KMS-11 (cell line): ENCODE measurements at regions not wholly inside any gene's neighbourhood (a gene's known extent, or its start where the extent isn't known, plus 50 kb on each side); places are given as distances from the start of the nearest gene placed in this dataset.

Experiments
- H2AFZ ChIP-seq: fragments of 200-600 bp; sonication (generic); 2 replicates; pipeline ENCODE4 v1.6.1; 2016; ENCODE audit warnings: antibody characterized with exemption, mixed run types, low read depth
- H3K27ac ChIP-seq: fragments of 200-600 bp; sonication (generic); 2 replicates; pipeline ENCODE4 v1.6.1; 2016; ENCODE audit warnings: mild to moderate bottlenecking, mixed run types
- H3K27me3 ChIP-seq: fragments of 200-600 bp; sonication (generic); 2 replicates; pipeline ENCODE4 v1.6.1; 2017; ENCODE audit warnings: mild to moderate bottlenecking, low read depth, mixed run types, moderate library complexity; ENCODE audit not compliant: insufficient read depth
- H3K36me3 ChIP-seq: fragments of 200-600 bp; sonication (generic); 2 replicates; pipeline ENCODE4 v1.6.1; 2017; ENCODE audit warnings: mild to moderate bottlenecking, mixed run types; ENCODE audit not compliant: insufficient read depth
- H3K4me1 ChIP-seq: fragments of 200-600 bp; sonication (generic); 2 replicates; pipeline ENCODE4 v1.6.1; 2016; ENCODE audit warnings: mild to moderate bottlenecking, low read depth, mixed run types; ENCODE audit not compliant: poor library complexity, severe bottlenecking
- H3K4me2 ChIP-seq: fragments of 200-600 bp; sonication (generic); 2 replicates; pipeline ENCODE4 v1.7.0; 2016; ENCODE audit warnings: mild to moderate bottlenecking, mixed run types
- H3K4me3 ChIP-seq: fragments of 200-600 bp; sonication (generic); IDR thresholded peaks from 2 replicates; pipeline ENCODE4 v1.6.1; 2017; ENCODE audit warnings: low read depth, low read length, mixed read lengths; ENCODE audit not compliant: insufficient read depth
- H3K79me2 ChIP-seq: fragments of 200-600 bp; sonication (generic); 2 replicates; pipeline ENCODE4 v1.6.1; 2016; ENCODE audit warnings: low read depth, mixed run types; ENCODE audit not compliant: insufficient read depth
- H3K9ac ChIP-seq: fragments of 200-600 bp; sonication (generic); 2 replicates; pipeline ENCODE4 v1.6.1; 2016; ENCODE audit warnings: mild to moderate bottlenecking, mixed run types
- H4K20me1 ChIP-seq: fragments of 200-600 bp; sonication (generic); 2 replicates; pipeline ENCODE4 v1.6.1; 2016; ENCODE audit warnings: mild to moderate bottlenecking, mixed run types; ENCODE audit not compliant: insufficient read depth
- TF ChIP-seq, protein P1 (sequence below): fragments of 200-600 bp; sonication (generic); conservative IDR thresholded peaks from 2 replicates; pipeline ENCODE4 v1.6.1; 2017; ENCODE audit warnings: low read depth, mild to moderate bottlenecking, antibody characterized with exemption, low read length, moderate library complexity, mixed read lengths

DNA sequence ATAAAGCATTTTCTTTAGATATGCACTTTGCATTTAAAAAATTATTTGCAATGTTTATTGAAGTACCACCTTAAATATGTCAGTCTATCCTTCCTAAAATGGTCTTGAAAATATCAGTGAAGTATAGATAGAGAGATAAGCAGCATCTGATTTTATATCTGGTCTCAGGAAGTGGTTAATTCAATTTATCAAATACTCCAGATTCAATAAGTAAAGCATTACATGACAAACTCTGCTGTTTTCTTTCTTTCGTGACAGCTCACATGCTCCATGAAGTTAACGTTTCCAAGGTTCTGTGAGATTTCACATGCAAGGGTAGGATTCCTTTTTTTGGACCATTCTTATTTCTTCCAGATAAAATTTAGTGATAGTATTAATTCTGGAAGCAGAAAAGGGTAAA, 775.4 kb upstream of the ROBO1 start:
- no peaks in the 10 kb centered on the region for H3K79me2 ChIP-seq
- H3K4me2 ChIP-seq = no peak overlapping the region
- TF ChIP-seq, protein P1, sequence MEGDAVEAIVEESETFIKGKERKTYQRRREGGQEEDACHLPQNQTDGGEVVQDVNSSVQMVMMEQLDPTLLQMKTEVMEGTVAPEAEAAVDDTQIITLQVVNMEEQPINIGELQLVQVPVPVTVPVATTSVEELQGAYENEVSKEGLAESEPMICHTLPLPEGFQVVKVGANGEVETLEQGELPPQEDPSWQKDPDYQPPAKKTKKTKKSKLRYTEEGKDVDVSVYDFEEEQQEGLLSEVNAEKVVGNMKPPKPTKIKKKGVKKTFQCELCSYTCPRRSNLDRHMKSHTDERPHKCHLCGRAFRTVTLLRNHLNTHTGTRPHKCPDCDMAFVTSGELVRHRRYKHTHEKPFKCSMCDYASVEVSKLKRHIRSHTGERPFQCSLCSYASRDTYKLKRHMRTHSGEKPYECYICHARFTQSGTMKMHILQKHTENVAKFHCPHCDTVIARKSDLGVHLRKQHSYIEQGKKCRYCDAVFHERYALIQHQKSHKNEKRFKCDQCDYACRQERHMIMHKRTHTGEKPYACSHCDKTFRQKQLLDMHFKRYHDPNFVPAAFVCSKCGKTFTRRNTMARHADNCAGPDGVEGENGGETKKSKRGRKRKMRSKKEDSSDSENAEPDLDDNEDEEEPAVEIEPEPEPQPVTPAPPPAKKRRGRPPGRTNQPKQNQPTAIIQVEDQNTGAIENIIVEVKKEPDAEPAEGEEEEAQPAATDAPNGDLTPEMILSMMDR = no peak
- no peaks in the 10 kb centered on the region for H3K4me1 ChIP-seq
- H3K4me3 ChIP-seq = no peak overlapping the region
- no peaks in the 10 kb centered on the region for H3K27me3 ChIP-seq
- no peak overlapping the region for H2AFZ ChIP-seq
- H3K9ac ChIP-seq = no peak overlapping the region
- no peak overlapping the region for H3K27ac ChIP-seq
- H4K20me1 ChIP-seq = no peaks in the 10 kb centered on the region
- no peaks in the 10 kb centered on the region for H3K36me3 ChIP-seq

DNA sequence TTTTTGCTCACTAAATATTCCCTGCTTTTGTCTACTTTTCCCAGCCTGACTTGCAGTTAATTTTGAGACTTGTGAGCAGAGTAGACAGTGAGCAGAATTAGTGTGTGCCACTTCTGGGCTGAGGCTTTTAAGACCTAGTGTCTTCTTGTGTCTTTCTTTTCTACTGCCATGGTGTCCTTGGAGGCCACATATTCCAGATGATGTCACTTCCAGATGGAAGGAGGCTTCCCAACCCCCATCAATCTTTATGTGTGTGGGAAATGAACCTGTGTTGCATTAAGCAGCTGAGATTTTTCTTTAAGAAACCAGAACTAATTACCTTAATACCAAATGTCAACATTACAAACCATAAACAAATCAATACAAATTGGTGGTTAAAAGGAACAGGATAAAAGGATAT, 774.7 kb upstream of the ROBO1 start:
- no peak overlapping the region for H3K27ac ChIP-seq
- H2AFZ ChIP-seq = no peak overlapping the region
- TF ChIP-seq, protein P1 = no peak
- no peak overlapping the region for H3K4me2 ChIP-seq
- H3K4me3 ChIP-seq = no peak overlapping the region
- no peaks in the 10 kb centered on the region for H3K36me3 ChIP-seq
- no peaks in the 10 kb centered on the region for H3K27me3 ChIP-seq
- no peaks in the 10 kb centered on the region for H3K79me2 ChIP-seq
- no peaks in the 10 kb centered on the region for H4K20me1 ChIP-seq
- H3K4me1 ChIP-seq = no peaks in the 10 kb centered on the region
- no peak overlapping the region for H3K9ac ChIP-seq

DNA sequence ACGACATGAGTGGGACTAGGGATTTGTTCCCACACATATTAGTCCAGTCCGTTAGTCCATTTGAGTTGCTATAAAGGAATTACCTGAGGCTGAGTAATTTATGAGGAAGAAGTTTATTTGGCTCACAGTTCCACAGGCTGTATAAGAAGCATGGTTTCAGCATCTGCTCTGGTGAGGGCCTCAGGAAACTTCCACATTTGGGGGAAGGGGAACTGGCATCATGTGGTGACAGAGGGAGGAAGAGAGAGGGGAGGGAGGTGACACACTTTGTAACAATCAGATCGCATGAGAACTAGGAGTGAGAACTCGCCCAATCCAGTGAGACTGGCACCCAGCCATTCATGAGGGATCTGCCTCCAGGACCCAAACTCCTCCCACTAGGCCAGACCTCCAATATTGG, 769.9 kb upstream of the ROBO1 start:
- no peak overlapping the region for H3K4me2 ChIP-seq
- H3K27me3 ChIP-seq = no peaks in the 10 kb centered on the region
- H3K36me3 ChIP-seq = no peaks in the 10 kb centered on the region
- TF ChIP-seq, protein P1 = no peak
- no peak overlapping the region for H3K27ac ChIP-seq
- H4K20me1 ChIP-seq = no peaks in the 10 kb centered on the region
- no peaks in the 10 kb centered on the region for H3K79me2 ChIP-seq
- no peak overlapping the region for H3K9ac ChIP-seq
- H3K4me3 ChIP-seq = no peak overlapping the region
- no peaks in the 10 kb centered on the region for H3K4me1 ChIP-seq
- no peak overlapping the region for H2AFZ ChIP-seq

DNA sequence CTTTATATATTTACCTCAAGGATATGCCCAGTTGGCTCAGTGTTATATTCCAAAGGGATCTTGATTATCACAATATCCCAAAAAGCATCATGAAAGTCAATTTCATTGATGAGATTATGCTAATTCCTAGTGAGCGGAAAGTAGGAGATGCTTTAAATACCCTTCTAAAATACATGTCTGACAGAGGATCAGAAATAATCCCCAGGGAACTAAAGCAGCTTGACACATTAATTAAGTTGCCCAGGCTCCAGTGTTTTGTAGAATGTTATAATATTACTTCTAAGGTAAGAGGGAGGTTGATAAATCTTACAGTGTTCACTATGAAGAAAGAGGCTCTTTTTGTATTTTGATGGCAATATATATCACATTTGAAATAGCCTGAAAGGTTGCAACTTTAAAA, 767.5 kb upstream of the ROBO1 start:
- H3K4me1 ChIP-seq = no peaks in the 10 kb centered on the region

More for the DNA sequence above, 767.5 kb upstream of the ROBO1 start:
- Histone ChIP-seq H3K9ac (no peak overlapping the region), H3K79me2 (no peaks in the 10 kb centered on the region), H4K20me1 (no peaks in the 10 kb centered on the region), H3K4me2 (no peak overlapping the region), H3K36me3 (no peaks in the 10 kb centered on the region), H3K4me3 (no peak overlapping the region), H3K27me3 (no peaks in the 10 kb centered on the region), H3K27ac (no peak overlapping the region), H2AFZ (no peak overlapping the region)
- TF ChIP-seq, protein P1 = no peak
